DND-41 (cell line): ENCODE measurements at regions not wholly inside any gene's neighbourhood (a gene's known extent, or its start where the extent isn't known, plus 50 kb on each side); places are given as distances from the start of the nearest gene placed in this dataset.

Source experiments
- EZH2 ChIP-seq: IDR thresholded peaks from 3 replicates; pipeline ENCODE4 v1.6.1; 2012; ENCODE audit warnings: borderline replicate concordance, low read depth, mild to moderate bottlenecking, moderate library complexity, low read length, inconsistent platforms; ENCODE audit not compliant: severe bottlenecking
- TF ChIP-seq, protein P1 (sequence below): IDR thresholded peaks from 2 replicates; pipeline ENCODE4 v1.5.1; 2012; ENCODE audit warnings: borderline replicate concordance, low read length, moderate library complexity, mild to moderate bottlenecking; ENCODE audit not compliant: poor library complexity, severe bottlenecking; ENCODE audit errors: extremely low read depth

GRCh38 chr2:75403991-75404428 lies 156.7 kb downstream of the EVA1A start:
- TF ChIP-seq, protein P1, sequence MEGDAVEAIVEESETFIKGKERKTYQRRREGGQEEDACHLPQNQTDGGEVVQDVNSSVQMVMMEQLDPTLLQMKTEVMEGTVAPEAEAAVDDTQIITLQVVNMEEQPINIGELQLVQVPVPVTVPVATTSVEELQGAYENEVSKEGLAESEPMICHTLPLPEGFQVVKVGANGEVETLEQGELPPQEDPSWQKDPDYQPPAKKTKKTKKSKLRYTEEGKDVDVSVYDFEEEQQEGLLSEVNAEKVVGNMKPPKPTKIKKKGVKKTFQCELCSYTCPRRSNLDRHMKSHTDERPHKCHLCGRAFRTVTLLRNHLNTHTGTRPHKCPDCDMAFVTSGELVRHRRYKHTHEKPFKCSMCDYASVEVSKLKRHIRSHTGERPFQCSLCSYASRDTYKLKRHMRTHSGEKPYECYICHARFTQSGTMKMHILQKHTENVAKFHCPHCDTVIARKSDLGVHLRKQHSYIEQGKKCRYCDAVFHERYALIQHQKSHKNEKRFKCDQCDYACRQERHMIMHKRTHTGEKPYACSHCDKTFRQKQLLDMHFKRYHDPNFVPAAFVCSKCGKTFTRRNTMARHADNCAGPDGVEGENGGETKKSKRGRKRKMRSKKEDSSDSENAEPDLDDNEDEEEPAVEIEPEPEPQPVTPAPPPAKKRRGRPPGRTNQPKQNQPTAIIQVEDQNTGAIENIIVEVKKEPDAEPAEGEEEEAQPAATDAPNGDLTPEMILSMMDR: peak; percentile 87
- no peak for TF ChIP-seq EZH2
